H1 (cell line): ENCODE measurements at regions not wholly inside any gene's neighbourhood (a gene's known extent, or its start where the extent isn't known, plus 50 kb on each side); places are given as distances from the start of the nearest gene placed in this dataset.

ENCODE experiments used
- CTCF ChIA-PET: fragments of 300-600 bp; sonication (Branson Sonifier 250); formaldehyde crosslinking; loops from one replicate; lab custom pipeline; 2021; ENCODE audit not compliant: partially characterized antibody; lab: Charles Lee
- POLR2A ChIA-PET: fragments of 300-600 bp; sonication (Branson Sonifier 250); formaldehyde crosslinking; loops from one replicate; lab custom pipeline; 2021; ENCODE audit warnings: inconsistent platforms; ENCODE audit not compliant: partially characterized antibody; lab: Charles Lee
- DNase-seq, 2 experiments: peaks; one replicate each; pipeline versions ENCODE4 v3.0.0 to v3.0.0-alpha.2; 2010 to 2022; ENCODE audit warnings: low spot score in 2 of 2, low read depth in 1 of 2, mixed read lengths in 1 of 2
- FAIRE-seq: peaks from 2 replicates; lab custom pipeline; 2011; peaks lifted over from hg19 to GRCh38; lab: Jason Lieb, UNC
- H2AFZ ChIP-seq: 2 replicates; pipeline ENCODE4 v1.8.1; 2012; ENCODE audit warnings: low read length, inconsistent platforms
- H2AK5ac ChIP-seq: 2 replicates; pipeline ENCODE4 v1.6.1; 2013; ENCODE audit warnings: low read depth, low read length
- H2BK120ac ChIP-seq: replicated peaks from 2 replicates; pipeline ENCODE3; 2013; ENCODE audit warnings: low read depth, low read length, inconsistent platforms
- H2BK12ac ChIP-seq: 2 replicates; pipeline ENCODE4 v1.6.1; 2013; ENCODE audit warnings: low read depth, low read length
- H2BK15ac ChIP-seq: 2 replicates; pipeline ENCODE4 v1.6.1; 2013; ENCODE audit warnings: low read length
- H2BK20ac ChIP-seq: 2 replicates; pipeline ENCODE4 v1.6.1; 2013; ENCODE audit warnings: low read length
- H2BK5ac ChIP-seq: 2 replicates; pipeline ENCODE4 v1.6.1; 2013; ENCODE audit warnings: low read depth, low read length
- H3K14ac ChIP-seq: 2 replicates; pipeline ENCODE4 v1.6.1; 2013; ENCODE audit warnings: inconsistent platforms; ENCODE audit not compliant: insufficient read length
- H3K18ac ChIP-seq: 2 replicates; pipeline ENCODE4 v1.6.1; 2013; ENCODE audit warnings: low read length; ENCODE audit errors: extremely low read depth
- H3K23ac ChIP-seq: 2 replicates; pipeline ENCODE4 v1.6.1; 2013; ENCODE audit warnings: inconsistent platforms; ENCODE audit not compliant: insufficient read length
- H3K23me2 ChIP-seq: 2 replicates; pipeline ENCODE4 v1.6.1; 2013; ENCODE audit warnings: low read depth, low read length
- H3K27ac ChIP-seq: 2 replicates; pipeline ENCODE4 v1.6.1; 2011; ENCODE audit warnings: low read depth, low read length, inconsistent platforms
- H3K27me3 ChIP-seq, 4 experiments: replicated peaks in 1 of 4; 1 replicate in 1 of 4; 2 replicates in 3 of 4; pipeline versions ENCODE4 v1.6.1 to v1.8.1; 2011 to 2013; ENCODE audit warnings: low read length in 3 of 4, mild to moderate bottlenecking in 3 of 4, inconsistent platforms in 2 of 4, mixed read lengths in 2 of 4, moderate library complexity in 1 of 4; ENCODE audit not compliant: control insufficient read depth in 3 of 4, insufficient read depth in 3 of 4; ENCODE audit errors: extremely low read depth in 1 of 4
- H3K36me3 ChIP-seq, 4 experiments: 2 replicates each; pipeline versions ENCODE4 v1.6.1 to v1.8.1; 2011 to 2013; ENCODE audit warnings: mild to moderate bottlenecking in 4 of 4, low read length in 3 of 4, moderate library complexity in 2 of 4, control low read depth in 1 of 4, inconsistent platforms in 1 of 4; ENCODE audit not compliant: insufficient read depth in 4 of 4, control insufficient read depth in 2 of 4
- H3K4ac ChIP-seq: replicated peaks from 2 replicates; pipeline ENCODE3; 2013; ENCODE audit warnings: low read length, low read depth, mixed read lengths, inconsistent platforms; ENCODE audit not compliant: insufficient read length
- H3K4me1 ChIP-seq, 4 experiments: replicated peaks in 1 of 4; 1 replicate in 1 of 4; 2 replicates in 3 of 4; pipeline versions ENCODE4 v1.6.1 to v1.8.1; 2011 to 2013; ENCODE audit warnings: low read length in 3 of 4, inconsistent platforms in 2 of 4, mixed read lengths in 1 of 4; ENCODE audit not compliant: insufficient read depth in 4 of 4, control insufficient read depth in 3 of 4
- H3K4me2 ChIP-seq, 2 experiments: 2 replicates each; pipeline versions ENCODE4 v1.6.1 to v1.8.1; 2011 to 2013; ENCODE audit warnings: low read depth in 2 of 2, low read length in 2 of 2, control low read depth in 1 of 2, inconsistent platforms in 1 of 2, mild to moderate bottlenecking in 1 of 2; ENCODE audit not compliant: insufficient read depth in 1 of 2
- H3K4me3 ChIP-seq, 4 experiments: fragments of 200-600, 300-600 bp in 1 of 4; sonication (generic), shearing (Covaris generic), sonication (Bioruptor Twin) in 1 of 4; 2 replicates each; pipeline versions ENCODE4 v1.5.1 to v1.8.1; 2011 to 2016; ENCODE audit warnings: low read length in 4 of 4, low read depth in 3 of 4, control low read depth in 2 of 4, inconsistent platforms in 2 of 4, mild to moderate bottlenecking in 2 of 4, mixed read lengths in 1 of 4, moderate library complexity in 1 of 4; ENCODE audit not compliant: insufficient read depth in 2 of 4; ENCODE audit errors: extremely low read depth in 1 of 4
- H3K56ac ChIP-seq: replicated peaks from 2 replicates; pipeline ENCODE3; 2013; ENCODE audit warnings: low read depth, mild to moderate bottlenecking, mixed read lengths, low read length, inconsistent platforms; ENCODE audit not compliant: insufficient read length
- H3K79me1 ChIP-seq: 2 replicates; pipeline ENCODE4 v1.6.1; 2013; ENCODE audit warnings: low read depth, low read length, control low read depth
- H3K79me2 ChIP-seq, 2 experiments: 2 replicates each; pipeline versions ENCODE4 v1.6.1 to v1.8.1; 2012 to 2013; ENCODE audit warnings: low read length in 2 of 2, mild to moderate bottlenecking in 2 of 2, inconsistent platforms in 1 of 2; ENCODE audit not compliant: insufficient read depth in 2 of 2, control insufficient read depth in 1 of 2
- H3K9ac ChIP-seq, 4 experiments: replicated peaks in 1 of 4; 1 replicate in 1 of 4; 2 replicates in 3 of 4; pipeline versions ENCODE4 v1.6.1 to v1.8.1; 2011 to 2013; ENCODE audit warnings: low read depth in 3 of 4, low read length in 3 of 4, control low read depth in 2 of 4, mild to moderate bottlenecking in 2 of 4, moderate library complexity in 2 of 4, inconsistent platforms in 1 of 4; ENCODE audit errors: extremely low read depth in 1 of 4
- H3K9me3 ChIP-seq, 2 experiments: 2 replicates each; pipeline versions ENCODE4 v1.6.1 to v1.8.1; 2012 to 2013; ENCODE audit warnings: mild to moderate bottlenecking in 2 of 2, moderate library complexity in 2 of 2, control low read depth in 1 of 2, inconsistent platforms in 1 of 2, low read depth in 1 of 2, low read length in 1 of 2, mixed read lengths in 1 of 2; ENCODE audit not compliant: insufficient read depth in 2 of 2
- H4K20me1 ChIP-seq, 2 experiments: replicated peaks in 1 of 2; 2 replicates each; pipeline versions ENCODE3 to v1.8.1; 2011 to 2013; ENCODE audit warnings: inconsistent platforms in 2 of 2, low read length in 2 of 2, mild to moderate bottlenecking in 1 of 2; ENCODE audit not compliant: insufficient read depth in 2 of 2, control insufficient read depth in 1 of 2
- H4K5ac ChIP-seq: 2 replicates; pipeline ENCODE4 v1.6.1; 2013; ENCODE audit warnings: low read length, low read depth, mixed read lengths, inconsistent platforms; ENCODE audit not compliant: insufficient read length
- H4K8ac ChIP-seq: 2 replicates; pipeline ENCODE4 v1.8.0; 2013; ENCODE audit warnings: mild to moderate bottlenecking, moderate library complexity, low read length, inconsistent platforms; ENCODE audit not compliant: insufficient read depth; ENCODE audit errors: extremely low read depth
- H4K91ac ChIP-seq: replicated peaks from 2 replicates; pipeline ENCODE3; 2013; ENCODE audit warnings: low read length, mixed read lengths, inconsistent platforms; ENCODE audit not compliant: insufficient read length
- ASH2L ChIP-seq: fragments of 200-600, 300-600 bp; sonication (generic); IDR thresholded peaks from one replicate; pipeline ENCODE4 v1.7.1; 2017; ENCODE audit warnings: low read length
- CTCF ChIP-seq, 3 experiments: IDR thresholded peaks; 1 replicate in 2 of 3; 2 replicates in 1 of 3; pipeline versions ENCODE4 v1.5.1 to v1.6.1; 2011; ENCODE audit warnings: low read length in 3 of 3, mild to moderate bottlenecking in 3 of 3, inconsistent platforms in 2 of 3, low read depth in 1 of 3, moderate library complexity in 1 of 3; ENCODE audit not compliant: insufficient read depth in 1 of 3; ENCODE audit errors: control extremely low read depth in 1 of 3
- MAFK ChIP-seq: IDR thresholded peaks from 2 replicates; pipeline ENCODE4 v1.6.1; 2012; ENCODE audit warnings: low read depth, mild to moderate bottlenecking, improper control_type of control experiment, low read length
- PHF8 ChIP-seq: fragments of 200-600 bp; sonication (generic); conservative IDR thresholded peaks from 2 replicates; pipeline ENCODE4 v1.7.1; 2012; ENCODE audit warnings: low read depth, mild to moderate bottlenecking, inconsistent platforms, low read length, moderate library complexity
- SIX5 ChIP-seq: IDR thresholded peaks from 2 replicates; pipeline ENCODE4 v1.6.1; 2011; ENCODE audit warnings: mild to moderate bottlenecking, low read depth, low read length
- SP1 ChIP-seq: IDR thresholded peaks from 2 replicates; pipeline ENCODE4 v1.6.1; 2011; ENCODE audit warnings: low read depth, low read length
- SP2 ChIP-seq: IDR thresholded peaks from 2 replicates; pipeline ENCODE4 v1.6.1; 2012; ENCODE audit warnings: mild to moderate bottlenecking, low read length, inconsistent platforms
- TBP ChIP-seq: IDR thresholded peaks from 2 replicates; pipeline ENCODE4 v1.6.1; 2011; ENCODE audit warnings: low read depth, low read length, improper control_type of control experiment
- WGBS, 2 experiments: shearing (Covaris generic) in 1 of 2; methylation state at CpG; one replicate each; pipeline versions ENCODE4 v1.1.6 to v1.1.7; 2013 to 2015; ENCODE audit warnings: low lambda C conversion rate in 2 of 2, mixed read lengths in 2 of 2, inconsistent platforms in 1 of 2, low coverage in 1 of 2, missing lambda C conversion rate in 1 of 2; ENCODE audit not compliant: insufficient replicate concordance in 2 of 2, insufficient coverage in 1 of 2, insufficient read length in 1 of 2; ENCODE audit errors: extremely low coverage in 1 of 2, missing lambda C conversion rate in 1 of 2; 5-methylcytosine and 5-hydroxymethylcytosine counted together

GRCh38 chr9:11973511-11973910 is 719.7 kb upstream of the TYRP1 start:
- 93% methylated on average over 1 of the region's 1 CpG; no CpG with 5 or more reads in 1 of the 2 experiments for WGBS, 2 experiments
- no peak overlapping the region for H2AFZ ChIP-seq
- no peaks in the 10 kb centered on the region for H4K20me1 ChIP-seq
- no peak overlapping the region for H4K91ac ChIP-seq
- H2BK20ac ChIP-seq, result no peak overlapping the region
- ChIA-PET CTCF (no interaction called here), POLR2A (no interaction called here)
- H4K8ac ChIP-seq, result no peak overlapping the region
- H3K4me1 ChIP-seq, result no peaks in the 10 kb centered on the region
- no peak overlapping the region for H2BK12ac ChIP-seq
- no peak overlapping the region for H2AK5ac ChIP-seq
- H2BK15ac ChIP-seq, result no peak overlapping the region
- no peak overlapping the region for H3K18ac ChIP-seq
- no peak overlapping the region for H3K23ac ChIP-seq
- no peak overlapping the region for H3K4ac ChIP-seq
- H2BK5ac ChIP-seq, result no peak overlapping the region
- no peaks in the 10 kb centered on the region for H3K79me2 ChIP-seq
- DNase-seq, result no peak
- H3K4me3 ChIP-seq, result no peak overlapping the region
- no peaks in the 10 kb centered on the region for H3K27me3 ChIP-seq
- no peak overlapping the region for H3K14ac ChIP-seq
- H3K36me3 ChIP-seq, result no peaks in the 10 kb centered on the region
- H2BK120ac ChIP-seq, result no peak overlapping the region
- no peak overlapping the region for H3K4me2 ChIP-seq
- no peak overlapping the region for H3K27ac ChIP-seq
- no peaks in the 10 kb centered on the region for H3K79me1 ChIP-seq
- H3K9me3 ChIP-seq, result no peaks in the 10 kb centered on the region
- no peak overlapping the region for H3K9ac ChIP-seq
- FAIRE-seq, result no peak
- H4K5ac ChIP-seq, result no peak overlapping the region
- H3K56ac ChIP-seq, result no peak overlapping the region
- H3K23me2 ChIP-seq, result no peaks in the 10 kb centered on the region
- TF ChIP-seq SIX5 (no peak), CTCF (IDR thresholded peaks at IDR 0.05; ENCODE audit: control extremely low read depth in 1 of 3, insufficient read depth in 1 of 3, low read depth in 1 of 3, low read length in 3 of 3) (no peak), MAFK (no peak), ASH2L (no peak), SP2 (no peak), TBP (no peak), PHF8 (no peak), SP1 (no peak)
